Endothelial cell of umbilical vein (primary cell): ENCODE measurements at regions not wholly inside any gene's neighbourhood (a gene's known extent, or its start where the extent isn't known, plus 50 kb on each side); places are given as distances from the start of the nearest gene placed in this dataset.

ENCODE experiments used
- BruUV-seq: library from RNA; stranded (reverse); fragments of 400-500 nt; replicated peaks from 2 replicates; lab custom pipeline; 2021; lab: Mats Ljungman, UMichigan
- CTCF ChIA-PET: fragments of 300-600, 350-600 bp; sonication (Branson Sonifier 250); formaldehyde crosslinking; loops from one replicate; lab custom pipeline; 2021; ENCODE audit warnings: antibody characterized with exemption, inconsistent platforms; lab: Charles Lee
- POLR2A ChIA-PET: fragments of 300-600, 350-600 bp; sonication (Branson Sonifier 250); formaldehyde crosslinking; loops from one replicate; lab custom pipeline; 2021; ENCODE audit warnings: antibody characterized with exemption, inconsistent platforms; lab: Charles Lee
- DNase-seq: peaks from one replicate; pipeline ENCODE4 v3.0.0-alpha.2; 2011; ENCODE audit warnings: low read depth, low spot score
- FAIRE-seq: peaks from 2 replicates; lab custom pipeline; 2011; peaks lifted over from hg19 to GRCh38; lab: Jason Lieb, UNC
- H2AFZ ChIP-seq: 2 replicates; pipeline ENCODE4 v1.6.0; 2012; ENCODE audit warnings: low read depth, low read length, control low read depth, inconsistent platforms
- H3K27ac ChIP-seq: 2 replicates; pipeline ENCODE4 v1.5.1; 2011; ENCODE audit warnings: low read depth, mild to moderate bottlenecking, control low read depth, low read length, moderate library complexity; ENCODE audit not compliant: insufficient read depth
- H3K27me3 ChIP-seq, 2 experiments: 2 replicates each; pipeline versions ENCODE4 v1.6.0 to v1.6.1; 2011; ENCODE audit warnings: low read length in 2 of 2, mixed read lengths in 1 of 2; ENCODE audit not compliant: control insufficient read depth in 2 of 2, insufficient read depth in 2 of 2
- H3K36me3 ChIP-seq, 2 experiments: 2 replicates in 1 of 2; 3 replicates in 1 of 2; pipeline ENCODE4 v1.5.1; 2011; ENCODE audit warnings: low read length in 2 of 2, mild to moderate bottlenecking in 1 of 2, moderate library complexity in 1 of 2; ENCODE audit not compliant: control insufficient read depth in 2 of 2, insufficient read depth in 2 of 2; ENCODE audit errors: extremely low read depth in 1 of 2
- H3K4me1 ChIP-seq: 3 replicates; pipeline ENCODE4 v1.5.1; 2011; ENCODE audit warnings: mild to moderate bottlenecking, low read length; ENCODE audit not compliant: control insufficient read depth, insufficient read depth; ENCODE audit errors: extremely low read depth
- H3K4me2 ChIP-seq: 2 replicates; pipeline ENCODE4 v1.6.1; 2011; ENCODE audit warnings: low read length, control low read depth, mixed read lengths; ENCODE audit not compliant: insufficient read depth
- H3K4me3 ChIP-seq, 3 experiments: fragments of 200-600 bp in 1 of 3; sonication (generic), shearing (Covaris generic) in 1 of 3; replicated peaks in 1 of 3; 2 replicates each; pipeline ENCODE4 v1.5.1; 2011 to 2016; ENCODE audit warnings: control low read depth in 3 of 3, low read length in 3 of 3, mild to moderate bottlenecking in 2 of 3, inconsistent platforms in 1 of 3, low read depth in 1 of 3, moderate library complexity in 1 of 3; ENCODE audit not compliant: insufficient read depth in 1 of 3
- H3K79me2 ChIP-seq: 2 replicates; pipeline ENCODE4 v1.6.0; 2012; ENCODE audit warnings: low read length, inconsistent platforms; ENCODE audit not compliant: control insufficient read depth, insufficient read depth
- H3K9ac ChIP-seq: replicated peaks from 2 replicates; pipeline ENCODE3; 2011; ENCODE audit warnings: low read length, control low read depth; ENCODE audit not compliant: insufficient read depth; ENCODE audit errors: extremely low read depth
- H3K9me1 ChIP-seq: replicated peaks from 3 replicates; pipeline ENCODE4 v1.6.0; 2011; ENCODE audit warnings: mild to moderate bottlenecking, low read length; ENCODE audit not compliant: control insufficient read depth, insufficient read depth; ENCODE audit errors: extremely low read depth
- H3K9me3 ChIP-seq: replicated peaks from 2 replicates; pipeline ENCODE4 v1.5.1; 2012; ENCODE audit warnings: low read length, inconsistent platforms; ENCODE audit not compliant: control insufficient read depth, insufficient read depth
- H4K20me1 ChIP-seq: replicated peaks from 2 replicates; pipeline ENCODE3; 2011; ENCODE audit warnings: mild to moderate bottlenecking, low read length; ENCODE audit not compliant: control insufficient read depth, insufficient read depth; ENCODE audit errors: extremely low read depth
- CTCF ChIP-seq, 2 donors: IDR thresholded peaks; 1 replicate in 1 of 2; 2 replicates in 1 of 2; pipeline ENCODE4 v1.5.1; 2011; ENCODE audit warnings: low read length in 2 of 2, mild to moderate bottlenecking in 2 of 2, moderate library complexity in 2 of 2, control low read depth in 1 of 2, inconsistent platforms in 1 of 2, low read depth in 1 of 2; ENCODE audit not compliant: insufficient read depth in 1 of 2; ENCODE audit errors: extremely low read depth in 1 of 2
- EZH2 ChIP-seq: IDR thresholded peaks from 2 replicates; pipeline ENCODE4 v1.6.1; 2012; ENCODE audit warnings: borderline replicate concordance, low read depth, mild to moderate bottlenecking, moderate library complexity, low read length, inconsistent platforms; ENCODE audit not compliant: severe bottlenecking
- FOS ChIP-seq: IDR thresholded peaks from 2 replicates; pipeline ENCODE4 v1.6.1; 2011; ENCODE audit warnings: mild to moderate bottlenecking, low read length, moderate library complexity, borderline replicate concordance; ENCODE audit not compliant: insufficient read depth
- GATA2 ChIP-seq: IDR thresholded peaks from 2 replicates; pipeline ENCODE4 v1.7.0; 2011; ENCODE audit warnings: low read depth, mild to moderate bottlenecking, moderate library complexity, mixed read lengths, low read length; ENCODE audit not compliant: insufficient read length, insufficient read depth
- JUN ChIP-seq: IDR thresholded peaks from 2 replicates; pipeline ENCODE4 v1.6.1; 2011; ENCODE audit warnings: borderline replicate concordance, low read depth; ENCODE audit not compliant: insufficient read length, insufficient read depth
- MAX ChIP-seq: IDR thresholded peaks from 2 replicates; pipeline ENCODE4 v1.6.1; 2011; ENCODE audit not compliant: insufficient read depth, insufficient read length
- MYC ChIP-seq: IDR thresholded peaks from one replicate; pipeline ENCODE4 v1.6.1; 2011; ENCODE audit warnings: mild to moderate bottlenecking, low read depth, low read length
- POLR2A ChIP-seq: IDR thresholded peaks from 2 replicates; pipeline ENCODE4 v1.6.1; 2012; ENCODE audit warnings: low read depth, mild to moderate bottlenecking, control low read depth, low read length
- POLR2AphosphoS5 ChIP-seq: IDR thresholded peaks from 2 replicates; pipeline ENCODE4 v1.6.1; 2012; ENCODE audit warnings: low read depth, mild to moderate bottlenecking, control low read depth, low read length, moderate library complexity; ENCODE audit not compliant: insufficient read depth
- dilution Hi-C: fragments of 300-500 bp; cut with MboI; formaldehyde crosslinking; loops from one replicate; pipeline ENCODE4 v1.15.0; 2019; ENCODE audit warnings: low sequenced_read_pairs; ENCODE audit not compliant: extremely low pct_ligation_motif_present
- intact Hi-C: fragments of 100-400 bp; cut with micrococcal nuclease; formaldehyde crosslinking; loops from one replicate; pipeline ENCODE4 v1.10.0; 2022

- H3K79me2 ChIP-seq, result no peaks in the 10 kb centered on the region
- TF ChIP-seq MAX (no peak), CTCF (IDR thresholded peaks at IDR 0.05; ENCODE audit: extremely low read depth in 1 of 2, insufficient read depth in 1 of 2, low read depth in 1 of 2, low read length in 2 of 2) (no peak), EZH2 (no peak), FOS (no peak), GATA2 (no peak), MYC (no peak), JUN (no peak), POLR2AphosphoS5 (no peak), POLR2A (no peak)
- H3K36me3 ChIP-seq, result no peaks in the 10 kb centered on the region
- H4K20me1 ChIP-seq, result no peaks in the 10 kb centered on the region
- no peak overlapping the region for H2AFZ ChIP-seq
- ChIA-PET CTCF (no interaction called here), POLR2A (no interaction called here)
- dilution Hi-C loops, result no loop called here
- H3K4me2 ChIP-seq, result no peak overlapping the region
- no peak overlapping the region for H3K9ac ChIP-seq
- no TSS peak for BruUV-seq
- H3K4me1 ChIP-seq, result no peaks in the 10 kb centered on the region
- H3K9me1 ChIP-seq, result no peaks in the 10 kb centered on the region
- FAIRE-seq (no peak), DNase-seq (no peak)
- intact Hi-C loops, result loop anchor here (10.0 kb wide), 1 partner anchor 55 kb away; no protein-coding TSS in a partner anchor
- H3K9me3 ChIP-seq, result no peaks in the 10 kb centered on the region
- no peak overlapping the region for H3K4me3 ChIP-seq
- no peak overlapping the region for H3K27ac ChIP-seq
- no peaks in the 10 kb centered on the region for H3K27me3 ChIP-seq
Observed at GRCh38 chr15:54859982-54860381, 336.8 kb downstream of the RSL24D1 start.
